ENCODE measurements at regions not wholly inside any gene's neighbourhood (a gene's known extent, or its start where the extent isn't known, plus 50 kb on each side); places are given as distances from the start of the nearest gene placed in this dataset.

- no peak for DNase-seq
These were observed 94.6 kb downstream of the F11 start for GRCh38 chr4:186360551-186360950.

- no peak for DNase-seq
These were observed 85.7 kb downstream of the F11 start for GRCh38 chr4:186351668-186352194.

- DNase-seq, result no peak
These were observed 82.4 kb downstream of the F11 start for GRCh38 chr4:186348433-186348832.

DNA sequence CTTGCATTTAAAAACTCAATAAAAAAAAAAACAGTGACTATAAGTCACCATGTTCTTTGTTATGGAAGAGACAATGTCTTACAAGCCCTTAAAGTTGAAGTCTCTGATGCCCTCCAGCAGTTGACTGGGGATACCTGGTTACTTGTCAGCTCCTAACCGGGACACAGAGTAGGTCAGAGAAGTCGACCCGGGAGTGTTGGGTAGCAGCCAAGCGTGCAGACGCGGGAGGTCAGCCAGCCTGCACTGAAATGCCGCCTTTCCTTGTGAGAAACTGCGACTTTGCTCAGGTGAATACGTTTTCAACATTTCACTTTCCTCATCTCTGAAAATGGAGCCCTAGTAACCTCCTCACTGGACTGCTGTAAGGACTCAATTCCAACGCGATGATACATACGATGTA is 81.8 kb downstream of the F11 start:
- DNase-seq, result no peak

DNA sequence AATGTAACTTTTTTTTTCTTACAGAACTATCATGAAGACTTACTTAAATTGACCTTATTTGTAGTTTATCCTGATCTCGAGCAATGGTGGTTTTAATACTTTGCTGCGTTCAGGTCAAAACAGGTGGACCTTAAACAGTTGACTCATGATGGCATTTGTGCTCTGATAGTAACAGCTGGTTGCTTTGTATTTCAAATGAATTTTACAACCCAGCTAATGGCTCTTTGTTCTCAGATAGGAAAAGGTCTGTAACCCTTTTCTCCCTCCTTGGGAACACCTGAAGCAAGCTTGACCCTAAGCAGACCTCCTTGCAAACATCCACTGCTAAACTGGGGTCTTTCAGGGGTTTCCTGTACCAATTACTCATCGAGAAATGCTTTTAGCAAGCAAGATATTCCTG is 79.2 kb downstream of the F11 start:
- DNase-seq, result no peak

GRCh38 chr4:186342582-186342981 is 76.6 kb downstream of the F11 start:
- DNase-seq, result no peak

DNA sequence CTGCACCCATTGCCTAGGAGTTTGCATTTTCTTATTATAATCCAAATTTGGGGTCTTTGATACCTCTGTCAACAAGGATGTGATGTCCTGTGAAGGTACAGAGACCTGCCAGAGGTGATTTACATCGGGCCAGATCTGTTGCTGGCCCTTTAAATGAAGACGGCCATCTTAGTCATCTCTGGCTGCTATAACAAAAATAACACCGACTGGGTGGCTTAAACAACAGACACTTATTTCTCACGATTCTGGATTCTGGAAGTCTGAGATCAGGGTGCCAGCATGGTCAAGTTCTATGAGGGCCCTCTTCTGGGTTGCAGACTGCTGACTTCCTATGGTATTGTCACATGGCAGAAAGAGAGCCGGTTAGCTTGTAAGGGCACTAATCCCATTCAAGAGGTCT is 75.7 kb downstream of the F11 start:
- DNase-seq, result no peak

Data from hypothalamus (tissue), 51 donors.